Sciatic nerve (tissue), 2 donors: ENCODE measurements at regions not wholly inside any gene's neighbourhood (a gene's known extent, or its start where the extent isn't known, plus 50 kb on each side); places are given as distances from the start of the nearest gene placed in this dataset.

Source experiments
- ATAC-seq: fragments of 200-7000 bp; cut with Tn5 transposase; one replicate; pipeline ENCODE4 v1.9.1; 2020; ENCODE audit warnings: mild to moderate bottlenecking, moderate library complexity
- DNase-seq: peaks from one replicate; pipeline ENCODE4 v3.0.0-alpha.2; 2020; ENCODE audit warnings: low spot score
- intact Hi-C: fragments of 100-400 bp; cut with DNase I; formaldehyde crosslinking; loops from one replicate; pipeline ENCODE4 v1.14.2; 2022
- donor health status: DM: no; HTN: no; CAD: no.
- donor health status: DM: no; HTN: no; CAD: no.

- DNase-seq, result no peak
- intact Hi-C loops, result no loop called here
- no peak for ATAC-seq
Measured at GRCh38 chr5:61647672-61648071, 315.6 kb downstream of the ZSWIM6 start.

GRCh38 chr5:61649231-61649630, 317.2 kb downstream of the ZSWIM6 start:
- DNase-seq (no peak), ATAC-seq (no peak)
- intact Hi-C loops, result no loop called here

GRCh38 chr5:61649971-61650370, 317.9 kb downstream of the ZSWIM6 start:
- DNase-seq (no peak), ATAC-seq (peak; percentile 65)
- intact Hi-C loops, result loop anchor here (10.0 kb wide), 1 partner anchor 315 kb away; the partner anchor contains the start of gene ZSWIM6

DNA sequence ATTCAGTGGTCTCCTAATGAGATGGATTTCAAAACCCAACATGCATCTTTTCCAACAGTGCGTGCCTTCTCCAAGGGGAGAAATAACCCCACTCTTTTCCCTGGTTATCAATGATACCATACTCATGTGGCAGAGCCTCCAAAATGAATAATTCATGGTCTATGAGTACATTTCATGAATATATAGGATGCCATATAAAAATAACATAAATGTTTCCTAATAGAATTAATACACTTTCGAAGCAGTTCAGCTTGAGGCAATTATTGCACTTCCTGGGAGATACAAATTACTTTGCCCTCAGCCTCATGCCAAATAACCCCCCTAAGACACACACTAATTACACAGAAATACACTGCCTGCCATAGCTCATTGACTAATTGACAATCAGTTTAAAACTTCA, 318.6 kb downstream of the ZSWIM6 start:
- intact Hi-C loops, result loop anchor here (10.0 kb wide), 1 partner anchor 316 kb away; the partner anchor contains the start of gene ZSWIM6
- no peak for DNase-seq

GRCh38 chr5:61651195-61651594, 319.1 kb downstream of the ZSWIM6 start:
- ATAC-seq, result no peak
- no peak for DNase-seq
- intact Hi-C loops, result loop anchor here (10.0 kb wide), 1 partner anchor 316 kb away; the partner anchor contains the start of gene ZSWIM6

More for the DNA sequence above, 318.6 kb downstream of the ZSWIM6 start:
- no peak for ATAC-seq

DNA sequence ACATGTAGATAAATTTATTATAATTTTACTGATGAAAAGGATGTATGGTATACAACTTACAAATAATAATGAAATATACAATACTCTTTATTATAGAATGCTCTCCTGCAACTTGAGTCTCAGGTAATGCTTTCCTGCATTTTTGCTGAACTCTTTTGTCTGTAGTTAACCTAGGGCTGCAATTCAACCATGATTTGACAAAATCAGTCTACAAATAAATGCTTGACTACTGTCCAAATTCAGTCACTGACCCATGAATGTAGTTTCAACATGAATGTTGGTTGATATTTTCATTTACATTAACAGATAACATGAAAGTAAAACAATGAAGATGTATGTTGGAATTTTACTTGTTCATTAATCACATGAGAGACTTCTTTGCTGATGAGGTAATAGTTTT, 320.9 kb downstream of the ZSWIM6 start:
- ATAC-seq (no peak), DNase-seq (no peak)
- intact Hi-C loops, result loop anchor here (10.0 kb wide), 1 partner anchor 318 kb away; the partner anchor contains the start of gene ZSWIM6

DNA sequence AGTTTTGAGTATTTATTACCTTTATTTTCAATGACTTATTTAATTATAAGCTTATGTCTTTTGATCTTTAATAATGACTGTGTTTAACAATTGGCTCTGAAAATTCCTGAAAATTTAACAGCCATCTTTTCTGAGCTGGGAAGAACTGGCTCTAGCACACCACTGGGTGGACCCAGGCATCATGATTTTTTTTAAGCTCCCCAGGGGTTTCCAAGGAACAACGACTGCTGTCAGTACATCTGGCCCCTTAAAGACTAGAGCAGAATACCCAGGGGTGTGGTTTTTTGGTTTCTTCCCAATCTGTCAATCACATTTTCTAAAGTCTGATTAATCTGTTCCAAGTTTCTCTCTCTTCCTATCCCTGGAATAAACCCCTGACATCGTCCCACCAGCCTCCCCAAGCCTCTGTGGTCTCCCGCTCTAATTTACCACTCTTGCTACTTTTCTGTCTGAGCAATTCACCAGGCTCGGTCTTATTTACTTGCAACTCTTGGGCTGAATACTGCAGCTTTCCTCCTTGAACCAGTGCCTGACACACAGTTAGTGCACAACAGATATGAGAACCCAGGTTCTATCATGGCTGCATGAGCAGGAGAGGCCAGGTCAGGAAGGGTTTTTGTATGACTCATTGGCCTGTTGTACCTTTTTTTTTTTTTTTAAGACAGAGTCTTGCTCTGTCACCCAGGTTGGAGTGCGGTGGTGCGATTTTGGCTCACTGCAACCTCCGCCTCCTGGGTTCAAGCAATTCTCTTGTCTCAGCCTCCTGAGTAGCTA, 321.9 kb downstream of the ZSWIM6 start:
- no peak for DNase-seq
- intact Hi-C loops, result loop anchor here (10.0 kb wide), 1 partner anchor 319 kb away; the partner anchor contains the start of gene ZSWIM6
- ATAC-seq, result no peak

DNA sequence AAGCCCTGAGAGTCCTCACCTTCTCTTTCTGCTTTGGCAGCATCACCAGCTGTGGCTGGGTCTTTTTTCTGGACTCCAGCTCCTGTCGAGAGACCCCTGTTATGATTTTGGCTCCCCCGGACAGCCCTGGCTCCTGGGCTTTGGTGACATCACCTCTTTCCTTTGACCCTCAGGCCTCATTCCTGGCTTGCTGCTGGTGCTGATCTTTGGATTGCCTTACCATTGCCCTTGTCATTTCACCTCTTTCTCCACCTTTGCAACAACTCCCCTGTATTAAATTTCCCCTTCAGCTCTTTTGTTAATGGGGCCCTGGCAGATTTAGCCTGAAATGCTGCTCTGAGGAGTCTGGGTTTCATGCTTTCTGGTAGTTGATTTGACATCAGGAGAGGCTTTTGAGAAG, 322.8 kb downstream of the ZSWIM6 start:
- no peak for DNase-seq
- intact Hi-C loops, result loop anchor here (10.0 kb wide), 1 partner anchor 320 kb away; the partner anchor contains the start of gene ZSWIM6
- ATAC-seq, result no peak

GRCh38 chr5:61657010-61657409, 325.0 kb downstream of the ZSWIM6 start:
- intact Hi-C loops, result loop anchor here (10.0 kb wide), 1 partner anchor 322 kb away; the partner anchor contains the start of gene ZSWIM6
- no peak for DNase-seq
- ATAC-seq, result no peak

GRCh38 chr5:61657686-61658085, 325.6 kb downstream of the ZSWIM6 start:
- intact Hi-C loops, result loop anchor here (10.0 kb wide), 1 partner anchor 323 kb away; the partner anchor contains the start of gene ZSWIM6
- ATAC-seq (no peak), DNase-seq (no peak)

DNA sequence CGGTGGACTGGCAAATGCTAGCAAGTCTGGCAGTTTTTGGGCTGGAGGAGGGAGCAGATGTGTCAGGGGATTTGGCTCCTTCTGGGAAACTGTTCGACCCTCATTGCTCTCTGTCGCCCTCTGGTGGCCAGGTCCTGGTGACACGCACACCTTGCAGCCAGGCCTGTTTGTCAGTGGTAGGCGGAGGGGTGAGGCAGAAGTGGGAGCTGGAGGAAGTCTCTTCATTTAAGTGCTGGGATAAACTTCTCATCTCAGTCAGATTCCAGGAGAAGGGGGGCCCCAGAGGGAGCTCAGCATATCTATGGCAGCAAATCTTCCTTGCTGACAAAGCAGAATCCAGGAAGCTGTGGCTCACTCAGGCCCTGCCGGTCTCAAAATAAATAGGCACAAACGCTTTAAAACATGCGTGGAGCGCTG, 326.5 kb downstream of the ZSWIM6 start:
- DNase-seq (peak; percentile 94), ATAC-seq (peak; percentile 84)
- intact Hi-C loops, result loop anchor here (10.0 kb wide), 1 partner anchor 324 kb away; the partner anchor contains the start of gene ZSWIM6

GRCh38 chr5:61659221-61659696, 327.2 kb downstream of the ZSWIM6 start:
- DNase-seq (no peak), ATAC-seq (peak; percentile 27)
- intact Hi-C loops, result loop anchor here (10.0 kb wide), 1 partner anchor 324 kb away; the partner anchor contains the start of gene ZSWIM6

DNA sequence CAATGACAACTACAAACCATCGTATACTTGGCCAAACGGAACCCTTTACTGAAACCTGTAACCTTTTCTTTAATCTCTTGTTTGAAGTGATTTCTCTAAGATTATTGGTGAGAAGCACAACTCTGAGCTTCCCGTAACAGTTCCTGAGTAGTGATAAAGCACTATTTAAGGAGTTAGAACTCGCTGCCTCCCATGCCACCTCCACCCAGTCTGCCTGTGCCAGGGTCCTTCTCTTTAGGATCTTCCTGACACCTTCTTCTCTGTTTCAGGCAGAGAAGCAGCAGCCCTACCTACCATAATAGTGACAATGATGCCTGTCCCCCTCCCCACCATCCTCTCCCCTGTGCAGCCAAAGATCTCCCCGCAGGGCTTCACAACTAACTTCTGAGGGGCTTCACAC, 330.6 kb downstream of the ZSWIM6 start:
- intact Hi-C loops, result no loop called here
- no peak for ATAC-seq

GRCh38 chr5:61666064-61666621, 334.1 kb downstream of the ZSWIM6 start:
- intact Hi-C loops, result no loop called here
- DNase-seq, result no peak
- ATAC-seq, result peak; percentile 56

More for the DNA sequence above, 330.6 kb downstream of the ZSWIM6 start:
- DNase-seq, result no peak

- ATAC-seq, result no peak
- intact Hi-C loops, result no loop called here
- no peak for DNase-seq
Measured at GRCh38 chr5:61667525-61668218, 335.6 kb downstream of the ZSWIM6 start.

DNA sequence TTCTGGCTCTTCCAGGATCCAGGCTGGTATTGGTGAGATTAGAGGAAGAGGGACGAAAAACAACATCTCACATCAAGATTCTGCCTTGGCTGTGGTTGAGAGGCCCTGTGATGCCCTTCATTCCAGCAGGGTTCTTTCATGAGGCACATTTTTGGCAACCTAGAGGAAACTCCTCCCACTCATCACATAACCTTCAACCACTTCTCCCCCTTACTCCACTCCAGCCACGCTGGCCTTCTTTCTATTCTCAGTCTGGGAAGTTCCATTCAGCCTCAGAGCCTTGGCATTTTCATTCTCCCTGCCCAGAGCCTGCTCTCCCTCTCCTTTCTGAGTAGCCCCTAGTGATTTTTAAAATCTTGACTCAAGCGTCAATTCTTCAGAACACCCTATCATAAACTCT, 337.5 kb downstream of the ZSWIM6 start:
- DNase-seq (no peak), ATAC-seq (no peak)
- intact Hi-C loops, result no loop called here

DNA sequence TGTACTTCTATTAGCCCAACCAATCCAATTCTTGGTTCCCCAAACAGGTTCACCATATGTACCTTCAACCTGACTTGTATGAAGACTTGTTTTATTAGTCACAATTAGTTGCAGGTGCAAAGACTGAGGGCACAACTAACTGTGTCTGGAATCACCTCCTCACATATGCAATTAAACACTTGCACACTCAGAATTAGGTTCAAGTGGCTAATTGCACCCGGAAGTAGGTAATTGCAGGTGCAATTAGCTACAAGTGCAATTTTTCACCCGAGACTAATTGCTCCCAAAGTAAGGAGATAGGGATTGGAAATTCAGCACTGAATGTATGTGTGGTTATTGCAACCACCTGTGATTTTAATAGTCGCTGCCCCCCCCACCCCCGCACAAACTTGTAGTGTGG, 338.9 kb downstream of the ZSWIM6 start:
- intact Hi-C loops, result no loop called here
- ATAC-seq (no peak), DNase-seq (no peak)

DNA sequence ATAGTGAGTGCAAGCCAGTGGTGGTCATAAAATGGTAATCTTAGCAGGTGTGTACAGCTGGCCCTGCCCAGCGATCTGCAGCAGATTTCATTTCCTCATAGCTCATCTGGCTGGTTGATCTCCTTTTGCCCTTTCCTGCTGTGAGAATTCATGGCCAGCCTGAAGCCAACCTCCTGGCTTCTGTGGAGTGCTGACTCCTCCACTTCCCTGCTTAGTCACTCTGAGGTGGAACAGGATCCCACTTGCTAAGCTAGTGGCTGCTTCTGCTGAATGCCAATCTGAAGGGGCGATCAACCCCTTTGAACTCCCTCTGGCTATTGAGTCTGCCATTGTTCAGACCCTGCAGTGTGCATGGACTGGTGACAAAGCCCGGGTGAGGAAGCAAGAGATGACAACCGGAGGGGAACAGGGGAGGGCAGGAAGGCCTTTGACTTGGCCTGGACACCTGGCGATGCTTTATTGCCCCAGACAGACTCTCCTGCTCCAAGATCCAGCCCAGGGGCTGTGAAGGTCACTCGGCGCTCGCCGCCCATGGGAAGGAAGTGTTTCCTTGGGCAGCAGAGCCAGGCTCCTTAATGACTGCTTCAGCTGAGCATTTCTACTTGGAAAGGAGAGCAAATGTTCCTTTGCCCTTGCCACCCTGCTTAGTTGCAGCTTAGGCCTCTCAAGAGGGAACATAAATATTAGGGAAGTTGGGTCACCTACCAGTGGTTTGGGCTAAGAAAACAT, 341.1 kb downstream of the ZSWIM6 start:
- no peak for DNase-seq
- no peak for ATAC-seq
- intact Hi-C loops, result no loop called here

GRCh38 chr5:61674378-61674777, 342.3 kb downstream of the ZSWIM6 start:
- ATAC-seq, result no peak
- intact Hi-C loops, result no loop called here
- DNase-seq, result no peak
